WTC11 (cell line): ENCODE measurements at regions not wholly inside any gene's neighbourhood (a gene's known extent, or its start where the extent isn't known, plus 50 kb on each side); places are given as distances from the start of the nearest gene placed in this dataset.
A peak's percentile ranks its signal among the peaks of the same experiment; 100 is the strongest.

Source experiments
- ATAC-seq: fragments of 200-7000 bp; cut with Tn5 transposase; 2 replicates; pipeline ENCODE4 v1.10.0; 2021; ENCODE audit warnings: mild to moderate bottlenecking, moderate library complexity
- CTCF ChIA-PET: fragments of 300-600 bp; sonication (Branson Sonifier 250); formaldehyde crosslinking; loops from one replicate; lab custom pipeline; 2021; ENCODE audit warnings: antibody characterized with exemption; lab: Charles Lee
- POLR2A ChIA-PET: fragments of 350-600 bp; sonication (Branson Sonifier 250); formaldehyde crosslinking; loops from one replicate; lab custom pipeline; 2021; ENCODE audit warnings: antibody characterized with exemption; lab: Charles Lee
- DNase-seq: peaks from one replicate; pipeline ENCODE4 v3.0.0; 2021; ENCODE audit warnings: low spot score
- H3K27ac Mint-ChIP-seq: 2 replicates; pipeline ENCODE4 v1.8.0; 2021; ENCODE audit warnings: mixed read lengths
- H3K27me3 Mint-ChIP-seq: 2 replicates; pipeline ENCODE4 v1.8.0; 2021; ENCODE audit warnings: low read depth, mild to moderate bottlenecking, moderate library complexity, mixed read lengths
- H3K36me3 Mint-ChIP-seq: 2 replicates; pipeline ENCODE4 v1.8.0; 2021; ENCODE audit warnings: mixed read lengths
- H3K4me1 Mint-ChIP-seq: 2 replicates; pipeline ENCODE4 v1.8.0; 2022; ENCODE audit warnings: mixed read lengths
- H3K4me3 Mint-ChIP-seq: 2 replicates; pipeline ENCODE4 v1.8.0; 2021; ENCODE audit warnings: mild to moderate bottlenecking, moderate library complexity, mixed read lengths
- H3K9me3 Mint-ChIP-seq: 2 replicates; pipeline ENCODE4 v1.8.0; 2021; ENCODE audit warnings: mixed read lengths
- CTCF ChIP-seq: fragments of 200-600 bp; IDR thresholded peaks from 2 replicates; pipeline ENCODE4 v1.8.0; 2022; ENCODE audit warnings: antibody characterized with exemption
- E2F1 ChIP-seq: sonication (generic); formaldehyde crosslinking; IDR thresholded peaks from 2 replicates; pipeline ENCODE4 v1.8.0; 2022; ENCODE audit warnings: mild to moderate bottlenecking, missing genetic modification reagents
- EMX1 ChIP-seq: fragments of 250-450 bp; sonication (Bioruptor Pico); IDR thresholded peaks from 2 replicates; pipeline ENCODE4 v1.8.0; 2021; ENCODE audit warnings: mild to moderate bottlenecking
- HMGA2 ChIP-seq: fragments of 250-450 bp; sonication (Bioruptor Pico); IDR thresholded peaks from 2 replicates; pipeline ENCODE4 v1.4.0; 2021; ENCODE audit warnings: mild to moderate bottlenecking, moderate library complexity
- KAT7 ChIP-seq: sonication (generic); formaldehyde crosslinking; IDR thresholded peaks from 2 replicates; pipeline ENCODE4 v1.8.1; 2023; ENCODE audit warnings: missing genetic modification reagents, mild to moderate bottlenecking, borderline replicate concordance
- PRDM15 ChIP-seq: sonication (generic); formaldehyde crosslinking; IDR thresholded peaks from 2 replicates; pipeline ENCODE4 v1.8.0; 2022; ENCODE audit warnings: missing genetic modification reagents
- PRRX2 ChIP-seq: fragments of 250-450 bp; sonication (Bioruptor Pico); IDR thresholded peaks from 2 replicates; pipeline ENCODE4 v1.8.0; 2021; ENCODE audit warnings: mild to moderate bottlenecking
- TEAD4 ChIP-seq: sonication (generic); formaldehyde crosslinking; IDR thresholded peaks from 2 replicates; pipeline ENCODE4 v1.8.0; 2022; ENCODE audit warnings: mild to moderate bottlenecking, missing genetic modification reagents
- ZMAT4 ChIP-seq: fragments of 250-450 bp; sonication (Bioruptor Pico); IDR thresholded peaks from 2 replicates; pipeline ENCODE4 v1.9.0; 2021; ENCODE audit warnings: mild to moderate bottlenecking
- ZNF232 ChIP-seq: sonication (generic); formaldehyde crosslinking; IDR thresholded peaks from 2 replicates; pipeline ENCODE4 v1.8.0; 2022; ENCODE audit warnings: mild to moderate bottlenecking, missing genetic modification reagents

GRCh38 chr3:181133832-181134231, 144.3 kb upstream of the DNAJC19 start:
- CTCF ChIA-PET = no interaction called here
- H3K4me1 Mint-ChIP-seq = peaks cover 8% of the 10 kb centered on the region

DNA sequence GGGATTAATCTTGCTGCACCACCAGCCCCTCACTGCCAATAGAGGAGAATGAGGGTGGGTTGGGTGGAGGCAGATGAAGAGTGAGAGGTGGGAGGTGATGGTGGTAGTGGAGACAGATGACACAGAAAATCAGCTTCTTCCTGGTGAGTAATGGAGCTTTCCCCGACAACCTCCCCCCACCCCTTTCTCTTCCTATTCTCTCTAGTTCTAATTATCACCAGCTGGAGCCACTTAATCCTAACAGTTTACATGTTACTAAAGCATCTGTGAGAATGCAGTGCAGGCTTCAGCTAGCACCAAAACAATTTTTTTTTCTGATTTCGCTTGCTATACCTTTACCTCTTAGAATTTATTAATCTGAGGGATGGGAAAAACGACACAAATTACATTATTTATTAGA, 116.1 kb upstream of the DNAJC19 start:
- H3K9me3 Mint-ChIP-seq = no peaks in the 10 kb centered on the region
- POLR2A ChIA-PET = interaction anchor here (0.6 kb wide), 1 partner anchor 153 kb away, joined by 3 read pairs; no protein-coding TSS in a partner anchor
- no peak overlapping the region for H3K4me3 Mint-ChIP-seq
- no peak overlapping the region for H3K27ac Mint-ChIP-seq
- TF ChIP-seq ZNF232 = no peak
- TF ChIP-seq EMX1 (CRISPR knock-in tag) = no peak
- TF ChIP-seq, all 79 proteins: peak for 0
- DNase-seq (no peak), ATAC-seq (no peak)
- peaks cover 9% of the 10 kb centered on the region for H3K4me1 Mint-ChIP-seq
- H3K36me3 Mint-ChIP-seq = no peaks in the 10 kb centered on the region
- CTCF ChIA-PET = no interaction called here
- H3K27me3 Mint-ChIP-seq = no peaks in the 10 kb centered on the region

More at GRCh38 chr3:181133832-181134231, 144.3 kb upstream of the DNAJC19 start:
- POLR2A ChIA-PET = no interaction called here
- DNase-seq (no peak), ATAC-seq (no peak)
- TF ChIP-seq E2F1 (CRISPR knock-in tag) = no peak
- TF ChIP-seq KAT7 (CRISPR knock-in tag) = no peak
- peak; percentile 96 for TF ChIP-seq HMGA2 (CRISPR knock-in tag)
- Mint-ChIP-seq H3K9me3 (peaks cover 10% of the 10 kb centered on the region), H3K36me3 (no peaks in the 10 kb centered on the region), H3K27ac (no peak overlapping the region), H3K27me3 (no peaks in the 10 kb centered on the region), H3K4me3 (no peak overlapping the region)

- CTCF ChIA-PET = interaction anchor here (0.7 to 2.3 kb wide), 13 partner anchors 8 to 597 kb away, joined by 3 to 16 read pairs (median 4); no protein-coding TSS in a partner anchor
Measured at GRCh38 chr3:181103605-181104004, 114.1 kb upstream of the DNAJC19 start.

DNA sequence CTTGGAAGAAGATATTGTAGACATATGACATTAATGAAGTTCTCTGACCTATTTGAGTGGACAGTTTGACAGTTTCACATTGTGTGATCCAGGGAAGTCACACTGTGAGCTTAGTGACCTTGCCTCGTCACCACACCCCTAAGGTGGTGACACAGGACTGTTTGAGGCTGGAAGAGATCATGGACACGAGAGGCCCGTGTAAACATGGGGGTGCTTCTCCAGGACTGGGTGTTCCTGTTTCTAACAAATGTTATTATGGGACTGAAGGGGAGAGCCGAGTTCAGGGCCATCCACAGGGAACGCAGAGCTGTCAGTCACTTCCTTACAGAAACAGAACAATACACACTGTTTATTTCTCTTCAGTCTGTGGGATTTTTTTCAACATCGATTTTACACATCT, 96.5 kb upstream of the DNAJC19 start:
- no peaks in the 10 kb centered on the region for H3K4me1 Mint-ChIP-seq
- no peak overlapping the region for H3K27ac Mint-ChIP-seq
- ATAC-seq (no peak), DNase-seq (no peak)
- no peaks in the 10 kb centered on the region for H3K36me3 Mint-ChIP-seq
- CTCF ChIA-PET = no interaction called here
- H3K27me3 Mint-ChIP-seq = no peaks in the 10 kb centered on the region
- POLR2A ChIA-PET = no interaction called here
- no peak overlapping the region for H3K4me3 Mint-ChIP-seq
- peaks cover 5% of the 10 kb centered on the region for H3K9me3 Mint-ChIP-seq
- no peak for TF ChIP-seq PRDM15 (CRISPR knock-in tag)
- no peak for TF ChIP-seq TEAD4

More at GRCh38 chr3:181103605-181104004, 114.1 kb upstream of the DNAJC19 start:
- Mint-ChIP-seq H3K4me3 (no peak overlapping the region), H3K27ac (peak overlapping the region; percentile 30; the same call in 1 of the 2 replicates), H3K36me3 (no peaks in the 10 kb centered on the region), H3K27me3 (no peaks in the 10 kb centered on the region), H3K9me3 (no peaks in the 10 kb centered on the region), H3K4me1 (peaks cover 9% of the 10 kb centered on the region)
- POLR2A ChIA-PET = no interaction called here
- TF ChIP-seq ZMAT4 (CRISPR knock-in tag) = no peak
- TF ChIP-seq CTCF = peak; percentile 48
- TF ChIP-seq PRRX2 = no peak
- DNase-seq (peak; percentile 36), ATAC-seq (peak; percentile 92)
